GM12875 (cell line): ENCODE measurements at regions not wholly inside any gene's neighbourhood (a gene's known extent, or its start where the extent isn't known, plus 50 kb on each side); places are given as distances from the start of the nearest gene placed in this dataset.

Experiments
- H3K4me3 ChIP-seq: one replicate; pipeline ENCODE4 v1.5.1; 2011; ENCODE audit warnings: low read depth, low read length, control low read depth
- CTCF ChIP-seq: IDR thresholded peaks from 2 replicates; pipeline ENCODE4 v1.5.1; 2011; ENCODE audit warnings: low read depth, mild to moderate bottlenecking, control low read depth, inconsistent platforms, low read length, moderate library complexity, borderline replicate concordance; ENCODE audit not compliant: insufficient read depth

- TF ChIP-seq CTCF: no peak
- H3K4me3 ChIP-seq: no peak overlapping the region
Measured at GRCh38 chr1:2946999-2947690, 74.1 kb upstream of the ACTRT2 start.

- no peak overlapping the region for H3K4me3 ChIP-seq
Measured at GRCh38 chr1:2948001-2948750, 73.1 kb upstream of the ACTRT2 start.

GRCh38 chr1:2948751-2949680 lies 72.3 kb upstream of the ACTRT2 start:
- H3K4me3 ChIP-seq: no peak overlapping the region
- TF ChIP-seq CTCF: no peak

More at GRCh38 chr1:2948001-2948750, 73.1 kb upstream of the ACTRT2 start:
- TF ChIP-seq CTCF: no peak

- no peak overlapping the region for H3K4me3 ChIP-seq
- TF ChIP-seq CTCF: no peak
Measured at GRCh38 chr1:2949966-2950925, 71.0 kb upstream of the ACTRT2 start.

GRCh38 chr1:2950926-2951305 lies 70.4 kb upstream of the ACTRT2 start:
- TF ChIP-seq CTCF: no peak
- H3K4me3 ChIP-seq: no peak overlapping the region

GRCh38 chr1:2951856-2952255 lies 69.4 kb upstream of the ACTRT2 start:
- no peak overlapping the region for H3K4me3 ChIP-seq

More at GRCh38 chr1:2951856-2952255, 69.4 kb upstream of the ACTRT2 start:
- no peak for TF ChIP-seq CTCF
